ENCODE measurements at regions not wholly inside any gene's neighbourhood (a gene's known extent, or its start where the extent isn't known, plus 50 kb on each side); places are given as distances from the start of the nearest gene placed in this dataset.
"Not testable (repeated sequence)": the region's sequence is repeated elsewhere in the genome, so short reads cannot be mapped to it uniquely, and the experiment has no call there.

DNA sequence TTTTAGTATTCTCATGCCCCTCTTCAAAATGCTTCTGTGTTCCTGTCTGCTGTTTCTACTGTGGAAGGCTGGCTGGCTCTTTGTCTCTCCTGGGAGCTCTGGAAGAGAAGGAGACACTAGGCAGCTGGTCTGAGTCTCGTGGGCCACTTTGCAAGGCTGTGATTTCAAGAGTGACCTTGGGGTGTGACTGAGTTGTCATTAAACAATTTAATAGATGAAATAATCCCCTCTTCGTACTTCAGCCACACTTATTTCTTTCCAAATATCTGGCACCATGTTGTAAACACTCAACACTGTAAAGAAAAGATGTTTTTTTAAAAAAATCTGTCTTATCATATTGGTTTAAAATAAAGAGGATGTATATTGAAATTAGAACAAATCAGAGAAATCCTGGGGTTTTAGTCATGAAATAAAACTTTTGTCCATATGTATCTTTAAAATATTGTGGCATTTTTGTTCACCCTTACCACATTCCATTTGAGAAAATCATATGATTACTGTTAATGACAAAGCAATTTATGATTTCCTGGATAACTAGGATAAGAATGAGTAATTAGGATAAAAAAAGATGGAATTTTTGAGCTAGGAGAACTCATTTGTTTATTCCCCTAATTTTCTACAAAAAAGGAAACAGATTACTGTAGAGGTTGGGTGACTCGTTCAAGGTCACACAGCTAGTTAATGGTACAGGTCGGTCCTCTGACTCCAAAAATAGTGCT is 200.8 kb downstream of the MAT2B start:
- DNase-seq, result no peak

DNA sequence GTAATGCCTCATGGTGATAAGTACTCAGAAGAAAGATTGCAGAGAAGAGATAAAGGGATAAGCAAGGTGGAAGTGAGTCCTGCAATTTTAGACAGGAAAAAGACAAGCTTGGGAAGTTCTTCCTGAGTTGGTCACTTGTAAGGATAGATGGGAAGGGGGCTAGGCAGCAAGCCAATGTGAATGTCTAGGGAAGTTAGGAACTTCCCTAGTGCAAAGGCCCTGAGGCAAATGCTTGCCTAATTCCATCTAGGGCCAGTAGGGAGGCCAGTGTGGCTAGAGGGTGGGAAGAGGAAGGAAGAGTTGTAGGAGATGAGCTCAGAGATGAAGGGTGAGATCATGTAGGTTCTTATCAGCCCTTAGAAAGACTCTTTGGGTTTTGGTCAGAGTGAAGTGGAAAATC is 206.6 kb downstream of the MAT2B start:
- DNase-seq, result no peak

DNA sequence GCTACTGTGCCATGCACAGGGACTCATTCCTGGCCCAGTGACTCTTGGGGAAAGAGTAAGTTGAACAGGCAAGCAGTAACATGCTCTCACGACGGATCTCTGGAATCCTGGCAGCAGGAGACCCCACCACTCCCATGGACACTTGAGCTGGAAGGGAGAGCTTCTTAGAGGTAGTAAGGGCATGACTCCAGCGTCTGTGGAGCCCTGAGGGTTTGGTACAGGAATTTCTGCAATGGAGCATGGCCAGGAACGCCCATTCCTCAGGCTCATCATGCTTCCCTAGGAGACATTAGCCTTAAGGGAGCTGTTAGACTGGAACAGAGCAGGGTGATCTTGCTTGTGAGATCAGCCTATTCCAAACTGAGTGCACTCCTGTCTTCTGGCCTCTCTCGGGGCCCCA is 212.9 kb downstream of the MAT2B start:
- DNase-seq, result no peak

DNA sequence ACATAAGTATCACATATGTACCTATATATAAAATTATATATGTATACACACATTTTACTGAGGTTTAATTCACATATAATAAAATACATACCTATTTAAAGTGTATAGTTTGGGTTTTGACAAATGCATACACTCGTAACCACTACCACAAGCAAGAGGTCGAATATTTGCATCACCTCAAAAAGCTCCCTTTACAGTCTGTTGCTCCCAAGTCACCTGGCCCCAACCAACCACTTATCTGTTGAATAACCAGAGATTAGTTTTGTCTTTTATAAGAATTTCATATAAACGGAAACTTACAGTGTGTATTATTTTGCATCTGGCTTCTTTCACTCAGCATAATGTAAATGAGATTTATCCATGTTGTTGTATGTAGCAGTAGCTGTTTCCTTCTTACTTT is 218.9 kb downstream of the MAT2B start:
- DNase-seq, result no peak

DNA sequence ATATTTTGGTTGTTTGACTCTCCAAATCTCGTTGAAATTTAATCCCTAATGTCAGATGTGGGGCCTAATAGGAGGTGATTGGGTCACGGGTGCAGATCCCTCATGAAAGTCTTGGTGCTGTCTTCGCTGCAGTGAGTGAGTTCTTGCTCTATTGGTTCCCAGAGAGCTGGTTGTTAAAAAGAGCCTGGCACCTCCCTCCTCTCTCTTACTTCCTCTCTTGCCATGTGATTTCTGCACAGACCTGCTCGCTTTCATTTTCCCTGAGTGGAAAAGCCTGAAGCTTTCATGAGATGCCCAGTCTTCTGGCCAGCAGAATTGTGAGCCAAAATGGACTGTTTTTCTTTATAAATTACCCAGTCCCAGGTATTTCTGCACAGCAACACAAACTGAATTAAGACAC is 221.6 kb downstream of the MAT2B start:
- DNase-seq, result no peak

DNA sequence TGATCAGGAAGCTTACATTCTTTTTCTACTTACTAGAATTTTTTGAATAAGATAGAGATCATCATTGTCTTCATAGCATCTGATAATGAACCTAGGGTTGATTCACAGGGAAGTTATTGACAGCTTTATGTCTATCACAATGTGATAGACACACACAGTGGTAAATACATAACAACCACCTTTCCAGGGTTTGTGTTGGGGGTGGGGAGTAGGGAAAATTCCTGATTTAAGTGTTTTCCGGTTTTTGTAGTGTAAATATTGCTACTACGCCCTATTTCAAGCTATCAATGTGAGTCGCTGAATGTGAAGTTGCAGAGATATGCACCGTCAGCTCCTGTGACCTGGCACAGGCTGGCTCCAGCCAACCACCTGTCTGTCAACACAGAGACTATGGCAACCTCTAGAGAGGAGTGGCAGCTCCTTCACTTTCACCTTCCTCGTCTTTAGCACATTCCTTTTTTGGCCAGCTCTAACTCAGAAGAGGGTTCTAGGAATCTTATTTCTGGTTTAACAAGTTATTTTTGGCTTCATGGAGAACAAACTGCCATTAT is 224.9 kb downstream of the MAT2B start:
- DNase-seq, result no peak

DNA sequence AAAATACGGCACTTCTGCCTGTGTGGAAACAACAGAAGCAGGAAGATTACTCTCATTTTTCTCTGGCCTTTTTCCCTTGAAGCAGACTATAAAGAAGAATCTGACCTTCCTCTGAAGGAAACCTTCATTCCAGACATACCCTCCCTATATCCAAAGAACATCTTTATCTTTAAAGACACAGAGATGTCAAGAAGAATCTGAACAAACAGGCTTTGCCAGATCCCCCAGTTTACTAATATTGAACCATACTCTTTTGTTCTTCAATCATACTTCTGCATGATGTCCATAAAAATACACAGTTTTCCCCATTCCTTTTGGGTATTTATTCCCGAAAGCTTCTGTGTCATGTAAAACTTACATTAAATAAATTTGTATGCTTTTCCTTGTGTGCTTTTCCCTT is 225.8 kb downstream of the MAT2B start:
- no peak for DNase-seq

DNA sequence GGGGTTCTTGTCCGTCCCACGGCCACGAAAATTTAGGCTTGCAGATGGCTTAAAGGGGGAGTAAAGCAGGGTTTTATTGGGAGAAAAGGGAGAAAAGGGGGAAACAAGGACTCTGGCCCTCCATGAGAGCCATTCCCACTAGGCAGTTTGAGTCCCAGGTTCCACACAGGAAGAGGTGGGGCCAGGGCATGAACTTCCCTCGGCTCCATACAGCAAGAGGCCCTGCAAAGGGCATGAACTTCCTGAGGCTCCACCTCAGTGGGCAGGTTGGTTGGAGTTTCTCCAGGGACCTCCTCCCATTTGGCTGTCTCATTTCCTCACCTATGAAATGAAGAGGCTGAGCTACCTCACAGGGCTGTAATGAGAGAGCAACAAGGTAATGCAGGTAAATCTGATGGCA is 229.7 kb downstream of the MAT2B start:
- no peak for DNase-seq

DNA sequence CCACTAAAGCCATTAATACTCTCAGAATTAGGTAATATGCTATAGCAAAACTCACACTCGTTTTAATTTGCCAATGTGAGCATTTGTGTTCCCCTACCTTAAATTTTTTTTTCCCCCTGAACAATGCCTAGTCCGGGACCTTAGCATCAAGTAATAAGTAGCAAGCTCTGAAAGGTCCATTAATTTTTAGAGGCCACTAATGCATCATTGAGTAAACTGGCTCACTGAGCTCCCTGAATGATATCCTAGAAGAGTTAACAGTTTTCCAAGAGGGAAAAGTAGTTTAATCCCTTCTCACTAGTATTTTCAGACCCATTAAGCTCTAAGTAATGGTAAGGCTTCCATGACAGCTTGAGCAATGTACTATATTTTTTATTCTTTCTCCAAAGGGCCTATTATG is 242.2 kb downstream of the MAT2B start:
- DNase-seq, result no peak

DNA sequence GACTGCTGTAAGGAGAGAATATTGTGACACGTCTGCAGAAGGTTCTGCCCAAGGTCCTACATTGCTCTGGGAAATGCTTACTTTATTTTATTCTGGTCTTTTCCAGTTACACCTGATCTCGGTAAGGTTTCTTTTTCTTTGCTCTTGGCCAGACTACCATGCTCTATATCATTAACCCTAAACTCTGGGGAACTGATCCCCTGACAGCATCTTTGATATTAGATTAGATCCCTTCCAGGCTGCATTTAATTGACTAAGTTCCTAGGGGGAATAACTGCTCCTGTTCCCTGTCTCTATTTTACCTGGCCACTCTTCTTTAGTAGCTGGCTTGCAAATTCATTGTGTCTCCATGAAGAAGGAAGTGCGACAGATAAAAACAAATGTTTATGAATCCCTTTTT is 243.5 kb downstream of the MAT2B start:
- DNase-seq, result no peak

DNA sequence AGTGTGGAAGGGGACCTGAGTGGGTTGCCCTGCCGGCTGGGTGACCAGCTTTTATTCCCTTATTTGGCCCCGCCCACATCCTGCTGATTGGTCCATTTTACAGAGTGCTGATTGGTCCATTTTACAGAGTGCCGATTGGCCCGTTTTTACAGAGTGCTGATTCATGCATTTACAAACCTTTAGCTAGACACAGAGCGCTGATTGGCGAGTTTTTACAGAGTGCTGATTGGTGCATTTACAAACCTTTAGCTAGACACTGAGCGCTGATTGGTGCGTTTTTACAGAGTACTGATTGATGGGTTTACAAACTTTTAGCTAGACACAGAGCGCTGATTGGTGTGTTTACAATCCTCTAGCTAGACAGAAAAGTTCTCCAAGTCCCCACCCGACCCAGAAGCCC is 245.0 kb downstream of the MAT2B start:
- DNase-seq, result not testable (repeated sequence)

DNA sequence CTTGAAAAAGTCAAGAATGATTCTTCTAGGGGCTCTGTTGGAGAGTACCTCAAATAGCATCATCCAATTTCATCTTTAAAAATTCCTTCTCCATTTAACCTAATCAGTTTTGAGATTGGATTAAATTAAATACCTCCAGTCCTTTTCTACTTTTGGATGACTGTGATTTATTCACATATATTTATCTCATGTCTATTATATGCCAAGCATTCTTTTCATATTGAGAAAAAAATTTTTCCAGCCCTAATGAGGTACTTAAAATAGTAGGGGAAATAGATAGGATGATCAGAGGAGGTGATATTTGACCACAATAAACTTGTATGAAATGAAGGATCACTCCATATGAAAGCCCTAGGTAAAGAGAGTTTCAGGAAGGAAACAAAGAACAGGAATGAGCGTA is 250.1 kb downstream of the MAT2B start:
- DNase-seq, result no peak

DNA sequence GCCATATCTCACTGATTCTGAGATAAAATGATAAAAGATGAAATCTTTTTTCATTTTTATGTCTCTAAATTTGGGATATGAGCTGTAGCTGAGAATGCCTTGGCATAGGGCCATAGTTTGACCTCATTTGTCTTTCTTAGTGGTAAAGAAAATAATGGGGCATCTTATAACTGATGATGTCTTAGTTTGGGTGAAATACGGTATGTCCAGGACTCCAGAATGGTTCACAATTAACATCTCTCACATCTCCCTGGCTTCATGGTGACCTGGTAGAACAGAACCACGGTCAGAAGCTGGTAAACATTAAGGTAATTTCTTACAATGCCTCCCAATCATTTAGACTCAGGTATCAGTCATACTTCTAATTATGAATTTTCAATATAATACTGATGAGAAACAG is 250.8 kb downstream of the MAT2B start:
- no peak for DNase-seq

DNA sequence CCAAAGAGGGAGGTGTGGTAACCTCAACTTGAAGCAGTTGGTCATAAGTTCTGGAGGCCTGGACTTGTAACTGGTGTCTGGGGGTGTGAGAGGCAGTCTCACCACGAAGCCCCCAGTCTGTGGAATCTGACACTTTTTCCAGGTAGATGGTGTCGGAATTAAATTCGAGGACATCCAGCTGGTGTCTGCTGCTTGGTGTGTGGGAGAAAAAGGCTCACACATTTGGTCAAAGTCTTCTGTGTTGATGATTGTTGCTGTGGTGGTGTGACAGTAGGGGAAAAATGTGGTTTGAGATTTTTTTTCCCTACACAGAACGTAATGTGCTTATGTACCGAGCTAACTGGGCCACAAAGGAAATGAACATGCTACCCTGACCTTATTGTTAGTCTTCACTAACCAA is 251.9 kb downstream of the MAT2B start:
- no peak for DNase-seq

DNA sequence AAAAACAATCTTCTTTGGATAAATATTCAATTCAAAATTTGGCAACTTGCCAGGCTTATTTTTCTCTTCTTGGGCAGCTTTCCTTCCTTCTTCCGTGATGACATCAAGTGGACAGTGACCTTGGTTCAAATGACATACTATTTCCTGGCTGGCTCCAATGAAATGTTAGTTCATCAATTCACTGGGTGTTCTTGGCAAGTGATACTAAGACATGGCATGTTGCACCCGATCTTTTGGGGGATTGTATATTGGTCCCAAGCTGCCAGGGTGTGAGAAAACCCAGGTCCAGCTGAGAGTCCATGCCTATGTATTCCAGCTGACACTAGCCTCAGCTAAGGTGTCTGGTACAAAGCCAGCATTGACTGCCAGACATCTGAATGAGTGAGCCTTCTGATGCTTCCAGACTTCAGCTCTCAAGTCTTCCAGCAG is 252.9 kb downstream of the MAT2B start:
- no peak for DNase-seq

DNA sequence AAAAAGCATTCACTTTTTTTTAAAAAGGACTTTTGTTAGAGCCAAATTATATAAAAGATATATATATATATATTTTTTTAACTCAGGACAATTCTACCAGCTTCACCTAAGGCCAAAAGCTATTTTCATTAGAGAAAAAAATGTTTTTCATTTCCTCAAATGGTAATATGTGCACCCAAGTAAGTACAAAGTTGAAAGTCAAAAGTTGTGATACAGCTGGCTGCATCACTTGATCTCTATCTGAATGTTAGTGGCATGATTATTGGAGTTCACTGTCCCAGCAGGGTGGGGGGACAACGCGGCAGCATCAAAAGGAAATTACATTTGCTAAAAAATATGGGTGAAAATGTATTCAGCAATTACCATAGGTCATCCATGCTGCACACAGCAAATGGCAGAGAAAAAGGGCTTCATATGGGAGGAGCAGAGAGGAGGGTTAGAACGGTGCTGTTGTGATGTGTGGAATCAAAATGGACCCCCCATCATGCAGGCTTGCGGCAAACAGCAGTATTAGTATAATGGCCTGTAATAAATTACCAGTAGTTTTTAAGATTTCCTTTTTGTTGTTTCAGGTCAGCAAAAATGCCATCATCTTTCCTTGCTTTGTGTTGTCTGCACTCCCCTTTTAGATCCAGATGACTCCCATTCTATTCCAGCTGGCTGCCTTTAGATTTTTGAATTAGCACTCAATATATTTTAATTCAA is 253.7 kb downstream of the MAT2B start:
- no peak for DNase-seq

DNA sequence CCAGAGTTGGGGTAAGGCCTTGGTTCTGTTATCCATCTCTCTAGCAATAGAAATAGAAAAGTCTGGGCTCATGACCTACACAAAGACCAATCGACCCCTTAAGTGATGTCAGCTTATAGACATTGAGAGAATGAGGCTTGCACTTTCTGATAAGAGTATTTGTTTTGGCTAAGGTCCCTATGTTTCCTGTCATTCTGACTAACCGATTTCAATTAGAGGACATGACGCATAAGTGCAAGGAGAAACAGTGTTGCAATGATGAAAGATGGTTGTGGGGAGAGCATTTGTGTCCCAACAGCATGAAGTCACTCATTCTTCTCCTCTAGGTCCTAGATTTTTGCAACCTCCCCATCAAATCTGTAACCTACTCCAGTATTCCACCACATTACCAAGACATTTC is 255.1 kb downstream of the MAT2B start:
- no peak for DNase-seq

DNA sequence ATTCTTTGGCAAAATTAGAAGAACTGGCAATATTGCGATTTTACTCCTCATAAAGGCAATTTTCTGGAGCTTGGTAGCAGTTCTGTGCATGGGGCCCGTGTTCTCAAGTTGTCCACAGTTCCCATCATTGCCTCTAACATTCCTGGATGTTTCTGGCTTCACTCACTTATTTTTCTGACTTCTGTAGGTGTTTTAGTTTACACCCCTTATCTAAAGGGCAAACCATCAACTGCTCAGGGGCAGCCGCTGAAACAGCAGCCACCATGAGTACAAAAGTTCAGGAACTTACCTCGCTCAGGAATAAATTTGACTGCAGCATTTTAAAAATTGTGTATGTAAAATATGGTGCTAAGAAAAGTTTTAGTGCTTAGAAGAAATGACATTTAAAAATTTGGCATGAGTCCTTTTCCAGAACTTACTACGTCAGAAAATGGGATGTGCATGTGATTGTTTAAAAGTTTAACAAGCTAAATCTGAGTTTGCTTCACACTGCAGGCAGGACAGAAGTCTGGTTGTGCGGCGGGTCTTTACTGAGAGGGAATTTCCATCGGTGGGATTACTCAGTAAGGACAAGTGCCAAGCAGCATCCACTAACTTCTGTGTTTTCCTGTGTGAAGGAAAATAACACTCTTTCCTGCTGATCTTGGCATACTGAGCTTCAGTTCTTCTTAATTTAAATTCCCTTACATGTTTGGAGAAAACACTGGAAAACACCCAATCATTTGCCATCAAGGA is 261.7 kb downstream of the MAT2B start:
- DNase-seq, result no peak

DNA sequence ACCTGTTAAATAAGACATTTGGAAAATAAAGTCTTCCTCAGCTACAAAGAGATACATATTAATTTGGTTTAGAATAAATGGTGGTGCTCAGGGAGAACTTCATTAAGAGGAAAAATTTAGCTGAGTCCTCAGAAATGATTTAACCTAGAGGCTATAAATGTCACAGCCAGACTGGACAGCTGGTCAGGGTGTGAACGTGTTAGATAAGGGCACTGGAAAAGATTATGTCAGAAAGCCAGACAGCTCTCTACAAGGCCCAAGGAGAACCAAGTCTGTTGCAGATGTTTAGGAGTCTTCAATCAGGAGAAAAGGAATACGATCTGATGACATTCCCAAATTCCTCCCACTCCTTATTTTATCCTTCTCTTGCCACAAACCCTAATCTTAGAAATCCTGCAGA is 265.2 kb downstream of the MAT2B start:
- no peak for DNase-seq

DNA sequence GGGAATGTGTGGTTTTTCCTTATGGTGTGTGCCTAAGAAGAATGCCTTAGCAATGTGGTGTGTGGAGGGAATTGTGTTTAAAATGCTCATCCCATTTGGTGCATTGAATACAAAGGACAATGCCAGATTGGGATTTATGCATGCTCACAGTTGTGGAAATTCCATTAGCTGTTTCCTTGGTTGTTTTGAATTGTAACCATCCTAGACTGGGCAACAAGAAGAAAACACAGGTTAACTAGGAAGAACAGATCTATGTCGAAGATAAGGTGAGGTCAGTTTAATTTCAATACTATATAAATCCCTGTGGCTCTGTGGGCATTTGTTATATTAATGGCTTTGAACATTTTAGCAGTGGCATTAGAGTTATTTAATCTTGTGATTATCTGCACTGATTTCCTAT is 266.8 kb downstream of the MAT2B start:
- DNase-seq, result no peak

DNA sequence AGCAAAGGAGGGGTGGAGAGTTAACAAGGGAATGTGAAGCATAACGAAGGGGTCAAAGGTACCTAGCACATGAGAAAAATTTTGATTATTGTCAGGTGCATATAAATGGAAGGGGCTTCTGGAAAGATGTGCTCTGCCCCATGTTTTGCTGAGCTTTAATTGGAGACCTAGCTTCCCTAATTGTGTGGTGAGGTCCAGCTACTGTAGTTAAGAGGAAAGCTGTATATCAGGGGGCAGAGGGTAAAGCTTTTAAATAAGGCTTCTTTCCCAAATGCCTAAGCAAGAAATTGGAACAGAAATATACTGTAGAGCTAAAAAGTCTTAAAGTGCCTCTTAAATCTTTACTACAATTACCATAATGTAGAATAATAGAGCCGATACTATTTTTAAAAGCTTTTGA is 267.2 kb downstream of the MAT2B start:
- DNase-seq, result no peak

DNA sequence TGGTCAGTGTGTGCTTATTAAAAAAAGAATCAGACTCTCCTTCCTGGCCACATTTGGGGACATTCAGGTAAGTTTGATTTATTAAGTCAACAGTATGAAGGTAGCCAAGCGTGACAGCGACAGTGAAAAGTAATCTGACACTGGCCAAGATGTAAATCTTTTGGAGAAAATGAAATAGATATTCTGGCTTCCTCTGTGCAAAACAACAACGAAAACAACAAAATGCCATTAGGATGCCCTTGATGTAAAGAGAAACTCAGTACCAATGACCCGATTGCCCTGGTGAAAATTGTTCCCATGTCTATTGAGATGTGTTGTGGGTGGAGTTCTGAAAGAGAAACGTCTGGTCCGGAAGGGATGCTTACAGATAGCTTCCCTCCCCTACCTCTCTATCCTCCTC is 267.8 kb downstream of the MAT2B start:
- DNase-seq, result no peak

DNA sequence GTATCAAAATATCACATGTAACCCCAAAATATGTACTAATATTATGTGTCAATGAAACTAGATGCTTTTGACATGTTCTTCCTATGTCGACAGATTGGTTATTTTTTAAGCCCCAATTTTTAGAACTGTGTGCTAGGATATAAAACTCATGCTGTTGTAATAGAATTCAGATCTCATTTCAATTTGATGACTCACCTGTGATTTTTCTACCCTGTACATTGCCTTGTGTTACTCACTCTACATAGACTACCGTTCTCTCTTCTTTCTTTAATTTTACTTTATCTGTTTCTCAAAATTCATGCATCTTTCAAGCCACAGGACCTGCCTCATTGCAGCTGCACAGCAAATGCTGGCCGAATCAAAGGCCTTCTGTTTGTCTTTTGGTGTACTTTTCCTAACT is 284.5 kb downstream of the MAT2B start:
- DNase-seq, result no peak

DNA sequence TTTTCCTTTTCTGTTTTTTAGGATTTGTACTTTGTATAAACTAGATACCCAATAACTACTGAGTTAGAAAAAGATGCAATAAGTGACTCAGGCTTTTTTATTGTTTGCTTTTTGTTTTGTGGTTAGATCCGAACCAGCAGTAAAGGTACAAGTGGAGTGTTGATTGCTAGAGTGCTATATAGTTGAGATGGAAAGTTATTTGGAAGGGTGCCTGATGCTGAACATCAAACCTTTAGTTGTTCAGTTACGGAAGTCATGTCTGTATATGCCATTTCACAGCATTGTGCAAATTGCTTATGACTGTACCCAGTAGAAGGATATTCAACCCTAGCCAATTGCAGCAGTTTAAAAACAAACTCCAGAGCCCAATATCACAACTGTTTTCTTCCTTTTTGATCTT is 285.1 kb downstream of the MAT2B start:
- no peak for DNase-seq

Measured in left hindlimb (tissue), 1 donor.